GM21447 (cell line): ENCODE measurements at regions not wholly inside any gene's neighbourhood (a gene's known extent, or its start where the extent isn't known, plus 50 kb on each side); places are given as distances from the start of the nearest gene placed in this dataset.

ENCODE experiments used
- ATAC-seq: cut with Tn5 transposase; IDR thresholded peaks from one replicate; pipeline ENCODE4 v1.9.1; 2021; ENCODE audit not compliant: unreplicated experiment

GRCh38 chr18:72470391-72470790 is 73.8 kb downstream of the CBLN2 start:
- ATAC-seq, result no peak

GRCh38 chr18:72468021-72468710 is 76.0 kb downstream of the CBLN2 start:
- no peak for ATAC-seq

GRCh38 chr18:72460210-72460680 is 83.9 kb downstream of the CBLN2 start:
- ATAC-seq, result no peak

GRCh38 chr18:72458271-72458670 is 85.9 kb downstream of the CBLN2 start:
- no peak for ATAC-seq

- no peak for ATAC-seq
These were observed 87.3 kb downstream of the CBLN2 start for GRCh38 chr18:72456802-72457201.

- ATAC-seq, result no peak
These were observed 91.8 kb downstream of the CBLN2 start for GRCh38 chr18:72452328-72452727.

GRCh38 chr18:72444798-72445155 is 99.4 kb downstream of the CBLN2 start:
- no peak for ATAC-seq

GRCh38 chr18:72444111-72444797 is 99.9 kb downstream of the CBLN2 start:
- no peak for ATAC-seq

GRCh38 chr18:72436401-72436800 is 107.7 kb downstream of the CBLN2 start:
- no peak for ATAC-seq

GRCh38 chr18:72433756-72434155 is 110.4 kb downstream of the CBLN2 start:
- ATAC-seq, result no peak

GRCh38 chr18:72427721-72428120 is 116.4 kb downstream of the CBLN2 start:
- no peak for ATAC-seq

- no peak for ATAC-seq
These were observed 124.2 kb downstream of the CBLN2 start for GRCh38 chr18:72419914-72420313.

- no peak for ATAC-seq
These were observed 131.2 kb downstream of the CBLN2 start for GRCh38 chr18:72412927-72413326.

GRCh38 chr18:72411261-72411660 is 132.9 kb downstream of the CBLN2 start:
- no peak for ATAC-seq

- ATAC-seq, result no peak
These were observed 133.7 kb downstream of the CBLN2 start for GRCh38 chr18:72410399-72410798.

GRCh38 chr18:72409903-72410302 is 134.2 kb downstream of the CBLN2 start:
- ATAC-seq, result no peak

- no peak for ATAC-seq
These were observed 137.1 kb downstream of the CBLN2 start for GRCh38 chr18:72407048-72407447.

- no peak for ATAC-seq
These were observed 152.2 kb downstream of the CBLN2 start for GRCh38 chr18:72391951-72392350.

GRCh38 chr18:72391427-72391826 is 152.7 kb downstream of the CBLN2 start:
- ATAC-seq, result no peak

GRCh38 chr18:72378016-72378415 is 166.1 kb downstream of the CBLN2 start:
- no peak for ATAC-seq

- no peak for ATAC-seq
These were observed 167.9 kb downstream of the CBLN2 start for GRCh38 chr18:72376256-72376655.

GRCh38 chr18:72375618-72376017 is 168.5 kb downstream of the CBLN2 start:
- ATAC-seq, result no peak

GRCh38 chr18:72372076-72372475 is 172.1 kb downstream of the CBLN2 start:
- ATAC-seq, result no peak
